HG03571 (cell line): ENCODE measurements at regions not wholly inside any gene's neighbourhood (a gene's known extent, or its start where the extent isn't known, plus 50 kb on each side); places are given as distances from the start of the nearest gene placed in this dataset.

Source experiments
- ATAC-seq: cut with Tn5 transposase; IDR thresholded peaks from one replicate; pipeline ENCODE4 v1.9.1; 2021; ENCODE audit not compliant: unreplicated experiment

DNA sequence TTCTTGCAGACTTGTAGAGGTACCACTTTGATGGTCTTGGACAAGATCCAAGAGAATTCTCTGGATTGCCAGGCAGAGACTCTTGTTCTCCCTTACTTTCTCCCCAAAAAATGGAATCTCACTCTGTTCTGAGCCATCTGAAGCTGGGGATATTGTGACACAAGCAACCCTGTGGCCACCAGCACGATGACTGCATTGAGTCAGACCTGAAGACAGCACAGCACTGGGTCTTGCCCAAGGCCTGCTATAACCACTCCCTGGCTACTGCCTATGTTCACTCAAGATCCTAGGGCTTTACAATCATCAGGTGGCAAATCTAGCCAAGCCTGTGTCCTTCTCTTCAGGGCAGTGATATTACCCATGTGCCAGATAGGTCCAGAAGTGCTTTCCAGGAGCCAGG is 202.5 kb upstream of the SERP2 start:
- no peak for ATAC-seq

DNA sequence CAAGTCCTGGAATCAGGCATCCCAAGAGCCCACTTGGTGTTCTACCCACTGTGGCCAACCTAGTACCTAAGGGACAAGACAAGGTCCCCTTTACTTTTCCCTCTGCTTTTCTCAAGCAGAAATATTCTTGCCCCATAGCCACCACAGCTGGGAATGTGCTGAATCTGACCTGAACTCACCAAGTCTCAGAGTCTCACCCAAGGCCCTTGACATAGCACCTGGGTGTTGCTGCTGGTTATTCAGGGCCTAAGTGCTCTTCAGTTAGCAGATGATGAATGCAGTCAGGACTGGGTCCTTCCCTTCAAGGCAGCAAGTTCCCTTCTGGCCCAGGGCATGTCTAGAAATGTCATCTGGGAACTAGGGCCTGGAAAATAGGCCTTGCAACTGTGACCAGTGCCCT is 201.8 kb upstream of the SERP2 start:
- no peak for ATAC-seq

DNA sequence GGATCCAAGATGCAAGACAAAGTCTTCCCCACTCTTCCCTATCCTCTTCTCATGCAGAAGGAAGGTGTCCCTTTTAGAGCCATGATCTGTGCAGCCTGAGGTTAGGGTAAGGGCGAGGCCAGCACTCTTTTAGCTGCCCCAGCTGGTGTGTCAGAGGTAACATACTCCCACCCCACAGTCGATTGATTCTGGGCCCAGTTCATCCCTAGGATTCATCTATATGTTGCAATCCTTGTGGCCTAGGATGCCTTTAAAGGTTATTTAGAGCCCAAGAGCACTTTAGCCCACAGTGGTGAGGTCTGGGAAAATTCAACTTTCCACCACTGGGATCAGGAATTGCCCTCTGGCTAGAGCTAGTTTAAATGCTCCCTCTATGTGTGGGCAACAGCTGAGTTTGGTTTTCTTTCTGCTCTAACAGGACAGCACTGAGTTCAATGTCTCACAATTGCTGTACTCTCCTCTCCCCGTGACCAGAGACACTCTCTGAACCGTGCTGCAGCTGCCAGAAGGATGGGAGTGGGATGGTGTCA is 201.3 kb upstream of the SERP2 start:
- no peak for ATAC-seq

DNA sequence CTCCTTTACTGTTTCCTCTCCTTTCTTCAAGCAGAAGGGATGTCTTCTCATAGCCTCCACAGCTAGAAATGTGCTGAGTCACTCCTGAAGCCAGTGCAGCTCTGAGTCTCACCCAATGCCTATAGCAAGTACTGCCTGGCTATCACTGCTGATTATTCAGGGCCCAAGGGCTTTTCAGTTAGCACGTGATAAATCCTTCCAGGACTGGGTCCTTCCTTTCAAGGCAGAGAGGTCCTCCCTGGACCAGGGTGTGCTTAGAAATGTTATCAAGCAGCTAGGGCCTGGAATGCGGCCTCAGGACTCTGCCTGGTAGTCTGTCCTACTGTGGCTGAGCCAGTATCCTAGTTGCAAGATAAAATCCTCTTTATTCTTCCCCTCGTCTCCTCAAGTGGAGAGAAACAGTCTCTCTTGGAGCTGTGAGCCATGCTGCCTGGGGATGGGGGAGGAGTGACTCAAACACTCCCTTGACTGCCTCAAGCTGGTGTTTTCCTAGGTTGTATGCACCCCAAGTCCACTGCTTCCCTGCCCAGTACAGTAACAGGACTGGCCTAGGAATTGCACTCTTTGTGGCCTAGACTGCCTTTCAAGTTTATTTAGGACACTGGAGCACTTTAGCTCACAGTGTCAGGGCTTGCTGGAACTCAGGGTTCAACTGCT is 198.7 kb upstream of the SERP2 start:
- ATAC-seq = no peak

DNA sequence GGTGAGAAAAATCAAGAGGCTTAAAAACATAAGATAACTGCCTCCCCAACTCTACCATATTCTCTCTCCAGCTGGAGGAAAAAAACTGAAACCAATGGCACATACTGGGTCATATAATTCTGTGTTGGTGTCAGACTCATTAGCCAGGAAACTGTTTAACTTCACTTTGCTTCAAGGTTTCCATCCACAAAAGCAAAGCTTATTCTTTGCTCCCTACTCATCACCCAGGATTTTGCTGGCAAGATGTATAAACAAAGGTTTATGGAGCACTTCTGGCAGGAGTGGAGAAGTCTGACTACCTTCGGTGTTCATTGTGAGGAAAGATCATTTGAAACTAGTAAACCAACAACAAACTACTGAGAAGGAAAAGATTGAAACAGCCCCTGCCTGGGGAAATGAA is 197.5 kb upstream of the SERP2 start:
- no peak for ATAC-seq

DNA sequence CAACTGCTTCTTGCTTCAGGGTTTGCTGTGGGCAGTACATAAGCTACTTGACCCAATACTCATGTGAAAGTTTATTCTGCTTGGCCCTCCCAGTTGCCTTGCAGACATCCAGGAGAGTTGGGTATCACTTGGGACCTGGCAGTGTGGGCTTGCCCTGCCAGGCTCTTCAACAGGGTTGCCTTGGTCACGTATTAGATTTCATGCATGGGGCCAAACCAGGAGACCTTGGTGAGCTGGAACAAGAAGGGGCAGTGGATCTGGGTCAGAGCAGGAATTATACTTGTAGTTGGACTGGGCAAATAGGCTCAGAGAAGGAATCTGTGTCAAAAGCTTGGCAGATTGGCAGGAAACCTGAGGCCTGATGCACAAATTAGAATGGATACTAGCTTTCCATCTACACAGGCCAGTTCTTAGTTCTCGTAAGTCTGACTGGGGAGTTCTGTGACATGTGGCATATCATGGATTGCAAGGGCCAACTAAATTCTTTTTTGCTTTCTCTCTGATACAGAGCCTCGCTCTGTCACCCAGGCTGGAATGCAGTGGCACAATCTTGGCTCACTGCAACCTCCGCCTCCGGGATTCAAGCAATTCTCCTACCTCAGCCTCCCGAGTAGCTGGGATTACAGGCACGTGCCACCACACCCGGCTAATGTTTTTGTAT is 192.6 kb upstream of the SERP2 start:
- no peak for ATAC-seq

DNA sequence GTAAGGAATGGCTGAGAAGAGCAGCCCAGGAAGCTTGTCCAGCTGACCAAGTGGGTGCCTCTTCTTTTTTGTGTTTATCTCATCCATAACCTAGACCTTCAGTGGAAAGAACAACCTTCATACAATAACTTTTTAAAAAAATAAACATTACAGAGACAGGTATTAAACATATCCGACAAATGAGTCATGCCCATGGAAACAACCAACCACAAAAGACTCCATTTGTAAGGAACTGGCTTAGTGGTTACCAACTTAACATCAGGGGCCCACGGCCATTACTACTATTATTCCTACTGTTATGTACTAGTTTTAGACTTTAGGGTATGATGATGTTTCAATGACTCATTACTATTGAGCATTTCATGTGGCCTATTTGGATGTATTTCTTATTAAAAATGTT is 191.7 kb upstream of the SERP2 start:
- ATAC-seq = no peak

DNA sequence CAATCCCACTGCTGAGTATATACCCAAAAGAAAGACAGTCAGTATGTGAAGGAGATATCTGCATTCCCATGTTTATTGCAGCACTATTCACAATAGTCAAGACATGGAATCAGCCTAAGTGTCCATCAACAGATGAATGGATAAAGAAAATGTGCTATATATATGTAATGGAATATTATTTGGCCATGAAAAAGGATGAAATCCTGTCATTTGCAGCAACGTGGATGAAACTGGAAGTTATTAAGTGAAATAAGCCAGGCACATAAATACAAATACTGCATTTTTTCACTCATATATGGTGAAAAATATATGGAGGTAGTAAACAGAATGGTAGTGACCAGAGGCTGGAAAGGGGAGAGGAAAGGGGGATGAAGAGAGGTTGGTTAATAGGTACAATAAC is 188.9 kb upstream of the SERP2 start:
- ATAC-seq = no peak

DNA sequence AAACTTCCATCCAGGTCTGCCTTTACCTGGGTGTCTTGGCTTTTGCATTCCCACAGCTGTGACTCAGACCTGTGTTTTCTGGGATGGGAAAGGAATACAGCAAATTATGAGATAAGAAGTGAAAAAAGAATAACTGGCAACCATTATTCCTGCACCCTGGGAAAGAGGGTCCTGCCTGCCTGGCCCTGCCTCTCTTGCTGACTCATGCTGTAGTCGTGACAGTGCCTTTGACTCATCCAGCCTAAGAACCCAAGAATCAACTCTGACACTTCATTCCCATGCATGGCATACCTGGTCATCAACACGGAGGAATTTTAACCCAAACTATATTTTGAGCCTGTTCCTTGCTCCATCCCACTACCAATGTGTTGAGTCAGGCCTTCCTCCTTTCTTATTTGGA is 185.4 kb upstream of the SERP2 start:
- no peak for ATAC-seq

DNA sequence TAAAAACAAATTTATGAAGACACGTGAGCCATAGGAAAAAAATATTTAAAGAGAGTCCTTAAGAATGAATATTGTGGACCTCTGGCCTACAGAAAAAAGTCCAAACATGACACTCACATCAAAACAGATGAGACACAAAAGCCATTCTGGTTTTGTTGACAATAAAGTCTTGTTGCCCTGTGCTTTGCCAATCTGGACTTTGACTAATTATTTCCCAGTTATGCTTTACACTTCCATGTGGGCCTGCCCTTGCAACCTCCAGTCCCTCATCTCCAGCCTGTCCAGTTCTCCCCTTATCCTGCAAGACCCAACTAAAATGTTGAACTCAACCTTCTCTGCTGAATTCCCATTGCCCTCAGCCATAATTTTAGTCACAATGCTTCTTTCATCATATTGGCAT is 184.5 kb upstream of the SERP2 start:
- ATAC-seq = no peak

DNA sequence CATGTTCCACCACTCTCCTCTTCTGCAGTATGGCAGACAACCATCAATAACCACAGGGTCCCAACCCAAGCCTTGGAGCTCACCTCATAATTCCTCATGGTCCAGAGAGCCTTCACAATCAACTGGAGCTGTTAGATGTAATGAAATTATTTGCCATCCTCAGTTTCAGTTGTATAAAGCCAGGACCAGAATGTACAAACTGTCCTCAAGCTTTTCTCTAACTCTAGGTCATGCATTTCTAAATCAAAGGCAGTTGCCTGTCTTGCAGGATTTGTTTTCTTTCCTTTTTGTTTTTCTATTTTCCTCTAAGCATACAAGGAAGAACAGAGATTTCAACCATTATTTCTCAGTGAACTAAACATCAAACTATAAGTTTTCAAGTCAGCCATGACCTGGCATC is 182.5 kb upstream of the SERP2 start:
- ATAC-seq = no peak

DNA sequence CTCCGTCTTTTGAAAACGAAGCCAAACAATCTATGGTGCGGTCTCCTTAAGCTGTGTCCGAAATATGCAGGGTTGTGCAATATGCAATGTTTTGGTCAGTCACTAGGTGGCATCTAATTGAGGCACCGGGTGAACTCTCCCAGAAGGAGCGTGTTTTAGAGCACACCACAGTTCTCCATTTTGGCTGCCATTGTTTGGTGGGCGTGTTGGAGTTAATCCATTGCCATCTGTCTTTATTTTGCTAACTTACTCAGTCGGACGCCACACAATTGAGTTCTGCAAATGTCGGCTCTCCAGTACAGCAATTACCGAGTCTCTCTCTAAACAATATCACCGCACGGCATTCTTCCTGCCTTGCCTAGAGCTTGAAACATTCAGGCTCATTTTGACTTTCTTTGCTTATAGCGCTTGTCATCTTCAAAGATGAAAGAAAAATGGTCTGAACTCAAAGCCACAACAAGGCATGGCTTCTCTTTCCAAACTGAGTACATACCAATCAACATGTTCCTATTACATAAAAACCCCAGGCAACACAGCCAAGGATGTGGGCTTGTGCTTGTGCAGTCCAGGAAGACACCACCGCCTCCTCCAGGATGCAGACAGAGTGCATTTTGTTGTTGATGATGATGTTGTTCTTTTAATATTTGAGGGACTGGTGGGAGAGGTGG is 182.0 kb upstream of the SERP2 start:
- no peak for ATAC-seq

DNA sequence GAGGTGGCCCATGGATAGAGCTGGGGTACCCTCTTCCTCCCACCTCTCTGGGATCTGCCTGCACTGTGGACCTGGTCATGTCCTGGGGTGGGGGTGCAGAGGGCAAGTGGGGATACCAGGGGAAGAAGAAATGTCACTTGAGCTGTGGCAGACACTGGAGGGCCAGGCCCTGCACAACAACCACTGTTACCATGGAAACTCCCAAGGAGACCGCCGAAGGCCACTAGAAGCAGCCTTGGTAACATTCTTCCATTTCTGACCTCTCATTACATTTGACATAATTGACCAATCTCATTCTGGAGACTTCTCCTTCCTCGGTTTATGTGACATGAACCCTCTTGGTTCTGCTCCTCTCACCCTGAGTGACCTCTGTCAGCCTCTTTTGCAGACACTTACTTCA is 179.9 kb upstream of the SERP2 start:
- ATAC-seq = no peak

DNA sequence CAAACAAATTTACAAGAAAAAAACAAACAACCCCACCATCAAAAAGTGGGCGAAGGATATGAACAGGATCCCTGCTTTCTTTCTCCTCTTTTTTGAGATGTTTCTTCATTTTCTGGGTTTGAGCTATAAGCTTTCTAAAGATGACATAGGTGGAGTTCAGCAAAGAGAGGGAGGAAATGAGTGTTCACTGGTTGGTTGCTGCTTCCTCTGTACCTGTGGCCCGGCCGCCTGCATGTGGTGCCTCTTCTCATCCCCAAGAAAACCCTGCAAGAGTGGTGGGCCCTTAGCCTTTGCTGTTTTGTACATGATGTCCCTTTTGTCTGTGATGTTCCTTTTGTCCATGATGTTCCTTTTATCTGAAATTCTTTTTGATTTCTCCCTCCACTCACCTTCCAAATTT is 178.4 kb upstream of the SERP2 start:
- no peak for ATAC-seq

DNA sequence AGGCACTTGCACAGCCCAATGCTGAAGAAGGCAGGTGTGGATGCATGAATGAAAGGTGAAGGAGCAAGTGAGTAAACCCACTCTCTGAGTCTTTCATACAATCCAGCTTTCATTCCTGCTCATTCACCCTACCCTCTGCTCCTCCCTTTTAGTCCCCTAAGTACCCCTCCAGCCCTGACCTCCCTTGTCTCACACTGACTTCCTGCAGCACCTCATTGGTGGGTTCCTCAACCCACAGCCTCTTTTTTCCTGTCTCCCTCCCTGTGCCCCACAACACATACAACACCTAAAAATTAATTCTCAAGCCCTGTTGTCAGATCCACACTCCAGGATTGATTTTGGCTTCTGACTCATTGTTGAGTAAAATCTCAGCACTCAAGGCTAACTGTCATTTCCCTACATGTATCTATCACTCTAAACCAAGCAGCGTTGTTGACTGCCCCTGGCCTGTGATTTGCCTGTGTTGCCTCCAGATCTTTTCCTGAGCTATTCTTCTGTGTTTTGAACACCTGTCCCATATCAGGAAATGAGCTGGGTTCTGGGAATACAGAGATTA is 177.3 kb upstream of the SERP2 start:
- no peak for ATAC-seq

DNA sequence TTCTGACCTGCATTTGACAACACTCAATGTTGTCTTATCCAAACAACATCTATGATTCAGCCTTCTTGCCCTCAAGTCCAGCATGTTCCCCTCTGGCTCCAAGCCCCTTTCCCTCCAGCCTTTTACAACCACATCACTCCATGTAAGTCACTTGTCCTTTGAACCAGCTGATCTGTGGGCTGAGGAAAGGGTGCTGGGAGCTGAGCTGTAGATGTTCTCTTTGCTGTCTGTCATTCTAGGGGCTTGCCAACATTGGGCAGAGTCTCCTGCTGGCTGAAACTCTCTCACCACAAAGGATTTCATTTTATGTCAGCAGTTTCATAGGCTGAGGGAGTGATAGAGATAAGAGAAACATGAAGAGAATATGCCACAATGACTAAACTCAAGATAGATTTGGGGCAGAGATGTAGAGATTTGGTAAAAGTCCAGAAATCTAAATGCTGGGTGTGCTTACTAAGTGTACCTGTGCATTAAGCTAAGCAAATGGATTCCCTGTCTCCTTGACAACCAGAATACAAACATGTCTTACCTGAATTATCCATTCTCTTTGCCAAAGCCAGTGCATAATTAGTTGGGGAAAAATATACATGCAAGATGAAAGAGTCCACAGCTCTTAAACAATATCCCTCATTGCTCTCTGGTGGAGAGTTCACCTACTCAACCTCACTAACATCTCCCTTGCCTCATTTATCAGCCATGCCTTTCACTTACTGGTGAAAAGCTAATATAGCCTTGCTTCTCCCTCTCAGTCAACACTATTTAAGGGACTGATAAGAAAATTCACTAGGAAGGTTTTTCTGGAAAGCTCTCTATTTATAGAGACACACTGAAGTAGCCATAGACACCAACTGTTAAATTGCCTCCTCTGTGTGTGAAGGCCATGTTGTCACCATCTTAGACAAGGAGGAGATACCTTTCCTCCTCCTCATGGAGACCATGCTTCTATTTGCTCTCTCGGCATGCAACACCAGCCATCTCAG is 175.5 kb upstream of the SERP2 start:
- ATAC-seq = peak; percentile 64

DNA sequence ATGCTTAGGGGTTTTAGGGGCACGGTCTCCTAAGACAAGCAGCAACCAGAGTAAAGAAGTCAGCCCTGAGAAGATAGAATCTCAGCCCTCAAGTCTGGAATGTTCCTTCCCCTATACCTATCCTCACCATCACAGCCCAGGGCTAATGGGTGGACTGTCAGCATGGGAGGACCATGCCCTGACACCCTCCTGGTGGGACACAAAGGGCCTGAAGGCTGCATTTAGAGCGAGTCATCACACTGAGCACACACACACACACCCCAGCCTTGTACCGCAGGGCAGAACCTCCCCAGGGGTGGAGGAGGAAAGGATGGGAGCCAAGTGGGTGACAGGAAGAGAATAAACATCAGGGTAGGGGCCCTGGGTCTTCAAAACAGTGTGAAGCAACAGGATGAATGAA is 174.8 kb upstream of the SERP2 start:
- no peak for ATAC-seq

DNA sequence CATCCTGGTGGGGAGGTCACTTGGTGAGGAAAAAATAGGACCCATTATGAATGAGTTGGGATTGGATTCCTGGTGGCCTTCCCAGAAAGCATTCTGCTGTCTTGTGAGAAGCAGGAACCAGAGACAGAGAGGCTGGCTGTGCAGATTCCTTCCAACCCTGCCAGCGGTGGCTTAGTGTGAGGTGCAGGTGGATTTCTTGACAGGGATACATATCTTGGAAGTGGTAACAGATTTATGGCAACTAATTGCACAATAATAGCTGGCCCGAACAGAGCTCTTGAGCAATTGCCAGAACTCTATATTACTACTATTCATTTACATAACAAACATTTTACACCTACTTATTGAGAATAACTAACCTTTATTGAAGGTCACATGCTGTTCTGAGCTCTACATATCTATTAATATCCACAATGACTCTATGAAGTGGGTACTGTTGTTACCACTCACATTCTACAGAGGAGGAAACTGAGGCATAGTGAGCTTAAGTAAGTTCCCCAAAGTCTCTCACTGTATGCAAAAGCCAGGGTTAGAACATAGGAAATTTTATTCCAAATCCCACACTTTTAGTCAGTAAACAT is 173.9 kb upstream of the SERP2 start:
- no peak for ATAC-seq

DNA sequence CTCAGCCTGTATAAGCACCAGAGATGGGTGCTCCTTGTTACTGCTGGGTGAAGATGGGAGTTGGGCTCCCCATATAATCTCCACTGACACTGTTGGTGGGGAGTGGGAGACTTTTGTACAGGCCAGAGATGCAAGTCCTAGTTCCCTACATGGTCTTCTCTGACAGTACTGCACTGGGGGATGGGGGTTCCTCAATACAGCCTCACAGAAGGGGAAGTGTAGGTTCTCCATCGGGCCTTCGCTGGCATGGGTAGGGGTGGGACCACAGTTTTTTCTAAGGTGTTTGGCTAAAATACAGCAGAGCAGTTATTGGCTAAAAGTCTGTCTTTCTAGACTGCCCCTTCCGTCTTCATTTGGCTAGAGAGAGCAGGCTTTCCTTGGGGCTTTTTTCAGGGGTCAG is 167.2 kb upstream of the SERP2 start:
- ATAC-seq = no peak

DNA sequence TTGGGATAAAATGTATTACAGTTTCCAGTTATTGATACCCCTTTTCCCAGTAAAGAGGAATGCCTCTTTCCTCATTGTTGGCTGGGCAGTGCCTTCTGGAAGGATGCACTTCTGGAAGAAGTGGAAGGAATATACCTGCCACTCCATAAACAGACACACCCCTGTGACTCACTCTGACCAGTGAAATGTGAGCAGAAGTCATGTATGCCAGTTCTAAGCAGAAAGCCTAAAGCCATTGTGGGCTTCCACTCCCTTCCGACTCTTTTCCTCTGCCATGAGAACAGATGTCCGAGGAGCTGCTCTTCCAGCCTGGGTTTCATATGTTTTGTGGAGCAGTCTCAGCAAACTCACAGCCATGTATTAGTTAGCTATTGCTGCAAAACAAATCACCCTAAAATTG is 166.1 kb upstream of the SERP2 start:
- ATAC-seq = no peak

DNA sequence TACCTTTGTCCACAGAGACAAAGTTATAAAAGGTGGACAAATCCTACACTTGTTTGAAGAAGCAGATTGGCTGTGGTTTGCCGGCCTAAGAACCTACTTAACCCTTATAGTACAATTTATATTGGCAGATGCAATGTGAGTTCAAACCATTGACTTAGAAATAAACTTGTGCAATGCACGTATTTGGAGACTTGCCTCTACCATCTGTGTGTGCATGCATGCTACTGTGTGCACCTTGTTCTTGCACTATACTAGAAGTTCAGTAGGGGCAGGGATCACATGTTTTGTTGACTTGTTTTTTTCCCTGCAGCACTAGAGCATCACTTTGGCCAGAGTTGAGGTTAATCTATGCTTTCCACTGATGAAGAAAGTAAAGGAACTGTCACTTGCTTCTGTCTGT is 163.1 kb upstream of the SERP2 start:
- ATAC-seq = no peak
